Loucy (cell line): ENCODE measurements at regions not wholly inside any gene's neighbourhood (a gene's known extent, or its start where the extent isn't known, plus 50 kb on each side); places are given as distances from the start of the nearest gene placed in this dataset.

Source experiments
- EZH2phosphoT487 ChIP-seq: fragments of 200-600 bp; IDR thresholded peaks from 2 replicates; pipeline ENCODE4 v1.6.1; 2018; ENCODE audit warnings: antibody characterized with exemption, mild to moderate bottlenecking, moderate library complexity, borderline replicate concordance
- TF ChIP-seq, protein P1 (sequence below): fragments of 200-600 bp; sonication (generic); conservative IDR thresholded peaks from 2 replicates; pipeline ENCODE4 v1.5.1; 2014; ENCODE audit warnings: mild to moderate bottlenecking, antibody characterized with exemption, low read length

DNA sequence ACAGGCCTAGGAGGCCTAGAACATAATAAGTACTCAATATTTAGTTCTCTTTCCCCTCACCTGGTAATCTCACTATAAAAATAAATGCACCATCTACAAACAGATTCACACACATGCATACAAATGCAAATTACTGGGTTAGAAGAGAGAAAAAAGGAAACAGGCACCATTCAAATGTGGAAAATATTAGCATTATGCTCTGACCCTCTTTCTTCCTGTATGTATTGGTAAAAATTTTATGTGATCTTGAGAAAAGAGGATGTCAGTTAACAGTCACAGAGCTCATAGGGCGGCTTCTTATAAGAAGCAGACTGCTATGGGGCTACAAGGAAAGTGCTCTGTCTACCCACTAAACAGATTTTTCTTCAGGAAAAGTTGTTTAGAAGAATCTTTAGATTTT lies 565.4 kb downstream of the LMO4 start:
- TF ChIP-seq, protein P1, sequence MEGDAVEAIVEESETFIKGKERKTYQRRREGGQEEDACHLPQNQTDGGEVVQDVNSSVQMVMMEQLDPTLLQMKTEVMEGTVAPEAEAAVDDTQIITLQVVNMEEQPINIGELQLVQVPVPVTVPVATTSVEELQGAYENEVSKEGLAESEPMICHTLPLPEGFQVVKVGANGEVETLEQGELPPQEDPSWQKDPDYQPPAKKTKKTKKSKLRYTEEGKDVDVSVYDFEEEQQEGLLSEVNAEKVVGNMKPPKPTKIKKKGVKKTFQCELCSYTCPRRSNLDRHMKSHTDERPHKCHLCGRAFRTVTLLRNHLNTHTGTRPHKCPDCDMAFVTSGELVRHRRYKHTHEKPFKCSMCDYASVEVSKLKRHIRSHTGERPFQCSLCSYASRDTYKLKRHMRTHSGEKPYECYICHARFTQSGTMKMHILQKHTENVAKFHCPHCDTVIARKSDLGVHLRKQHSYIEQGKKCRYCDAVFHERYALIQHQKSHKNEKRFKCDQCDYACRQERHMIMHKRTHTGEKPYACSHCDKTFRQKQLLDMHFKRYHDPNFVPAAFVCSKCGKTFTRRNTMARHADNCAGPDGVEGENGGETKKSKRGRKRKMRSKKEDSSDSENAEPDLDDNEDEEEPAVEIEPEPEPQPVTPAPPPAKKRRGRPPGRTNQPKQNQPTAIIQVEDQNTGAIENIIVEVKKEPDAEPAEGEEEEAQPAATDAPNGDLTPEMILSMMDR: no peak
- no peak for TF ChIP-seq EZH2phosphoT487
